ENCODE measurements at regions not wholly inside any gene's neighbourhood (a gene's known extent, or its start where the extent isn't known, plus 50 kb on each side); places are given as distances from the start of the nearest gene placed in this dataset.
A peak's percentile ranks its signal among the peaks of the same experiment; 100 is the strongest.

DNA sequence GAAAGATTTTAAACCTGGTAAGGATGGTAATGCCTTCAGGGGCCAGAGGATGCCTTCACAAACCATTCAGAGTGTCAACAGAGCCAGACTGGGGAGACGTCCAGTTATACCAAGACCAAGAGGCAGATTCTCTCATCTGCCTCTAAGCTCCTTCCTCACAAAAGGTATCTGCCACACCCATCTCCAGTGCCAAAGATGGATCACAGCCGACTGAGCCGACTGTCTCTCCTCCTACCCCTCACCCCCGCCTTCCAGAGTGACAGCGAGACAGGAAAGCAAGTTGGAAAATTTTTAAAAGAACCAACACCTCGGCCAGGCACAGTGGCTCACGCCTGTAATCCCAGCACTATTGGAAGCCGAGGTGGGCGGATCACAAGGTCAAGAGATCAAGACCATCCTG lies 79.1 kb upstream of the AKIP1 start:
- Histone ChIP-seq H3K27me3 (ENCODE audit: control insufficient read depth in 3 of 3, insufficient read depth in 3 of 3, low read length in 2 of 3) (no peaks in the 10 kb centered on the region), H3K36me3 (ENCODE audit: control insufficient read depth in 4 of 4, insufficient read depth in 4 of 4, low read length in 4 of 4) (peaks cover 0 to 5% (median 2%) of the 10 kb centered on the region in 4 donors), H3K27ac (ENCODE audit: low read depth in 1 of 2, low read length in 1 of 2) (peak overlapping the region in 1 of 2 donors; percentile 8), H3K4me1 (ENCODE audit: control insufficient read depth in 5 of 5, insufficient read depth in 5 of 5, low read length in 5 of 5) (peaks cover 0 to 12% (median 0%) of the 10 kb centered on the region in 5 donors), H3K9ac (ENCODE audit: insufficient read depth in 1 of 2, low read length in 2 of 2) (no peak overlapping the region), H3K9me3 (ENCODE audit: control insufficient read depth in 4 of 4, insufficient read depth in 3 of 4, low read length in 3 of 4) (peaks cover 0 to 2% (median 0%) of the 10 kb centered on the region in 4 donors), H3K4me3 (no peak overlapping the region)
- 76 to 77% methylated on average over 9 of the region's 9 CpGs for WGBS, 2 donors
- TF ChIP-seq, protein P1, sequence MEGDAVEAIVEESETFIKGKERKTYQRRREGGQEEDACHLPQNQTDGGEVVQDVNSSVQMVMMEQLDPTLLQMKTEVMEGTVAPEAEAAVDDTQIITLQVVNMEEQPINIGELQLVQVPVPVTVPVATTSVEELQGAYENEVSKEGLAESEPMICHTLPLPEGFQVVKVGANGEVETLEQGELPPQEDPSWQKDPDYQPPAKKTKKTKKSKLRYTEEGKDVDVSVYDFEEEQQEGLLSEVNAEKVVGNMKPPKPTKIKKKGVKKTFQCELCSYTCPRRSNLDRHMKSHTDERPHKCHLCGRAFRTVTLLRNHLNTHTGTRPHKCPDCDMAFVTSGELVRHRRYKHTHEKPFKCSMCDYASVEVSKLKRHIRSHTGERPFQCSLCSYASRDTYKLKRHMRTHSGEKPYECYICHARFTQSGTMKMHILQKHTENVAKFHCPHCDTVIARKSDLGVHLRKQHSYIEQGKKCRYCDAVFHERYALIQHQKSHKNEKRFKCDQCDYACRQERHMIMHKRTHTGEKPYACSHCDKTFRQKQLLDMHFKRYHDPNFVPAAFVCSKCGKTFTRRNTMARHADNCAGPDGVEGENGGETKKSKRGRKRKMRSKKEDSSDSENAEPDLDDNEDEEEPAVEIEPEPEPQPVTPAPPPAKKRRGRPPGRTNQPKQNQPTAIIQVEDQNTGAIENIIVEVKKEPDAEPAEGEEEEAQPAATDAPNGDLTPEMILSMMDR (IDR thresholded peaks at IDR 0.05; ENCODE audit: control extremely low read depth, extremely low read depth), result no peak
- no peak for ATAC-seq (ENCODE audit: insufficient read depth, low FRiP score)
- no peak for DNase-seq

DNA sequence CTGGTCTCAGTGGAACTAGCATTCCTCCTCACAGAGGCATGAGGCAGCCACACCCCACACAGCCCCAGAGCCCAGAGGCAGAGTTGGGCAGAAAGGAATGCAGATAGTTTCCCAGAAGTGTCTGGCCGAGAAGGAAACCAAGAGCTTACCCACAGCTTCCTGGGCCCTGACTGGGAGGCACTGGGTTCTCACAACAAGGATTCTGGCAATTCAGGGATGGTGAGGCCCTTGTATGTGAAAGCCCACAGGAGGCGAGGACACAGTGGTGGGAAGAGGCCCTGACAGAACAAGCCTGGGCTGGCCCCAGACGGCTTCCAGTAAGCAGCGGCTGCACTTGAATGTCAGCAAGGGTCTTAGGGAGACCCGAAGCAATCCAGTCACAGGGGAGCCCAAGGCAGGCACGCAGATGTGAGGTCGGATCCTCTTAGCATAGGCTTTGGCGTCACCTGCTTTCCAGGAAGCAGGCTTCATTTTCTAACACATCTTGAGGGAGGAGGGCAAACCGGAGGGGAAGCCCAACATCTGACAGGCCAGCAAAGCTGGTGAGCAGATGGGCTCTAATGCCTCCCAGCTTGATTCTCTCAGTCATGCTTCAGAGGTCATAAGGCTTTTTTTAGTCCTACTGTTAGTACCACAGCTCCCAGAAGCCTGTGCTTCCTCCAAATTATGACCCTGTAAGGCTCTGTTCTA lies 78.3 kb upstream of the AKIP1 start:
- Histone ChIP-seq H3K9me3 (ENCODE audit: control insufficient read depth in 4 of 4, insufficient read depth in 3 of 4, low read length in 3 of 4) (peaks cover 0 to 2% (median 0%) of the 10 kb centered on the region in 4 donors), H3K36me3 (ENCODE audit: control insufficient read depth in 4 of 4, insufficient read depth in 4 of 4, low read length in 4 of 4) (peaks cover 0 to 5% (median 2%) of the 10 kb centered on the region in 4 donors), H3K4me1 (ENCODE audit: control insufficient read depth in 5 of 5, insufficient read depth in 5 of 5, low read length in 5 of 5) (peaks cover 0 to 11% (median 3%) of the 10 kb centered on the region in 5 donors), H3K4me3 (no peak overlapping the region), H3K9ac (ENCODE audit: insufficient read depth in 1 of 2, low read length in 2 of 2) (no peak overlapping the region), H3K27me3 (ENCODE audit: control insufficient read depth in 3 of 3, insufficient read depth in 3 of 3, low read length in 2 of 3) (no peaks in the 10 kb centered on the region), H3K27ac (ENCODE audit: low read depth in 1 of 2, low read length in 1 of 2) (peak overlapping the region in 1 of 2 donors; percentile 94)
- DNase-seq (peak in 1 of 3 donors; percentile 63), ATAC-seq (ENCODE audit: insufficient read depth, low FRiP score) (peak; percentile 81)
- 49 to 66% methylated on average over 9 of the region's 9 CpGs for WGBS, 2 donors
- TF ChIP-seq, protein P1 (IDR thresholded peaks at IDR 0.05; ENCODE audit: control extremely low read depth, extremely low read depth), result no peak

GRCh38 chr11:8833568-8834315 lies 77.2 kb upstream of the AKIP1 start:
- H3K4me1 ChIP-seq (ENCODE audit: control insufficient read depth in 5 of 5, insufficient read depth in 5 of 5, low read length in 5 of 5), result peaks cover 0 to 13% (median 12%) of the 10 kb centered on the region in 5 donors
- no peak overlapping the region for H3K9ac ChIP-seq (ENCODE audit: insufficient read depth in 1 of 2, low read length in 2 of 2)
- TF ChIP-seq, protein P1 (IDR thresholded peaks at IDR 0.05; ENCODE audit: control extremely low read depth, extremely low read depth), result no peak
- H3K9me3 ChIP-seq (ENCODE audit: control insufficient read depth in 4 of 4, insufficient read depth in 3 of 4, low read length in 3 of 4), result peaks cover 0 to 2% (median 0%) of the 10 kb centered on the region in 4 donors
- H3K27ac ChIP-seq (ENCODE audit: low read depth in 1 of 2, low read length in 1 of 2), result peak overlapping the region in 1 of 2 donors; percentile 43
- ATAC-seq (ENCODE audit: insufficient read depth, low FRiP score) (no peak), DNase-seq (no peak)
- no peaks in the 10 kb centered on the region for H3K27me3 ChIP-seq (ENCODE audit: control insufficient read depth in 3 of 3, insufficient read depth in 3 of 3, low read length in 2 of 3)
- WGBS, 2 donors, result 78 to 82% methylated on average over 4 of the region's 4 CpGs
- no peak overlapping the region for H3K4me3 ChIP-seq
- H3K36me3 ChIP-seq (ENCODE audit: control insufficient read depth in 4 of 4, insufficient read depth in 4 of 4, low read length in 4 of 4), result peaks cover 0 to 5% (median 2%) of the 10 kb centered on the region in 4 donors
